ENCODE measurements at regions not wholly inside any gene's neighbourhood (a gene's known extent, or its start where the extent isn't known, plus 50 kb on each side); places are given as distances from the start of the nearest gene placed in this dataset.

DNA sequence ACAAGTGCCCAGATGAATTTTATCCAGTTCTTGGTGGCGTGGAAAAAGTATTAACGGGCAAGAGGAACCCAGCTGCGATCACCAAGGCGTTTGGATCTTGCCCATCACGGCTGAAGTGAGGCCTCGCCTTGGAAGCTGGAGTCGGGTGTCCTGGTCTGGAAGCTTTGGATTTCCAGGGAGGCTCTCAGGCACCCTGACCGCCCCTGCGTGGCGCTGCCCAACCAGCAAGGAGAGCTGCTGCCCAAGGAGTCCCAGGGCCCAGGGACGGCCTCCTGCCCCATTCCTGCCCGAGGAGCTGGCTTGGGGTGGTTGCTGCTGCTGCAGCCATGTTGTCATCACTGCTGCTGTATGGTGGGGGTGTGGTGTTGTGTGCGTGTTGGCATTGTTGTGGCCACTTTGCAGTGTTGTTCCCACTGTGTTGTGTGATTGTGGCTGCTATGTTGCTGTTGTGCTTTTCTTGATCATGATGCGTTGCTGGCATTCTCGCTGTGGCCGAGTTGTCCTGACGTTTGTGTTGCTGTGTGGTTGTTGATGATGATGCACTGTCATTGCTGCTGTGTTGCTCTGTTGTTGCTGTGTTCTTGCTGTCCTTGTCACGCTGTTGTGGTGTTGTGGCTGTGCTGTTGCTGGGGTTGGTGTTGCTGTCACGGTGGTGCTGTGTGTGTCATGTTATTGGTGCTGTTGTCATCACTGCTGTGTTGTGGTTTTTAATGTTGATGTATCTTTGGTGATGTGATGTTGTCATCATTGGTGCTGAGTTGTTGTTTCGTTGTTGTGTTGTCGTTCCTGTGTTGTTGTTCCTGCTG lies 318.8 kb downstream of the C16orf95 start:
- no peak for DNase-seq

DNA sequence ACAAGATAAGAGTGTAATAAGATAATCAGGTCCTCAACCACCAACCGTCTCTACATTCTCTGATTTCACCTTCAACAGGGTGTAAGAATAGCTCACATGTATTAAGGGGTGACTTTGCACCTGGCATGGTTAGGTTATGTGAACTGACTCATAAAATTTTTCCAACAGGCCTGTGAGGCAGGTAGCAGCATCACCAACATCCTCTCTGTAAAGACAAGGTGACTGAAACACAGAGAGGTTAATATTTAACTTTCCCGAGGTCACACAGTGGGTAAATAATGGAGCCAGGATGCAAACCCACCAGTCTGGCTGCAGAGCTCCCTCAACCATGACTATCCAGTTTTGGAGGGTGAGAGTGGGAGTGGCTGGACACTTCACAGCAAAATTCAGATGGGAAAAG lies 317.2 kb downstream of the C16orf95 start:
- no peak for DNase-seq

DNA sequence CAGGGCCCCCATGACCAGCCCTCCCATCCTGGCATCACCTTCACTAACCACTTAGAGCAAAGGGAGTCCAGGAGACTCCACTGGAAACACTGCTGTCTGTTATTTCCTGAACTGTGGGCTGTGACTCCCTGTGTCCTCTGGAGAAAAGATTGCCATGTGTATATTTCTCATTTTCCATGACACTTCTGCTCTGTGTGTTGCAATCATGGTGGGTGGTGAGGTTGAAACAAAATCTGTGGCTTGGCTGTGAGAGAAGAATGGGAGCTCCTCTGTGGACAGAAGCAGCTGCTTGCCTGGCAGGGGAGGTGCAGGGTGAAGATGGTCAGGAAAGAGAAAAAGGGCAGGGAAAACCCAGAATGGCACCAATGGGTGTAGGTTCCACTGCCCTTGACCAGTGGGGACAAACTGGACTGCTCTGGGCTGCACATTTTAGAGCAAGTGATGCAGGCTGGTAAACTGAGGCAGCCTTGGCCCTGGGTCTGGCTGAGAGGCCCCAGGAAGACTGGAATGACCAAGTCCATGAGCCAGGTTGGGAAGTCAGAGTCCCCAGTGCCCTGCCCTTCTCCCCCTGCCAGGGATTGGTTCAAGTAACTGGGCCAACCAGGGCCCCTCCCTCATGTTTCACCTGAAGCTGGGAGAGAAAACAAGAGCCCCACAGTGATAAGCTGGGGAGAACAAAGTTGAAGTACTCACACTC lies 314.3 kb downstream of the C16orf95 start:
- DNase-seq: no peak

DNA sequence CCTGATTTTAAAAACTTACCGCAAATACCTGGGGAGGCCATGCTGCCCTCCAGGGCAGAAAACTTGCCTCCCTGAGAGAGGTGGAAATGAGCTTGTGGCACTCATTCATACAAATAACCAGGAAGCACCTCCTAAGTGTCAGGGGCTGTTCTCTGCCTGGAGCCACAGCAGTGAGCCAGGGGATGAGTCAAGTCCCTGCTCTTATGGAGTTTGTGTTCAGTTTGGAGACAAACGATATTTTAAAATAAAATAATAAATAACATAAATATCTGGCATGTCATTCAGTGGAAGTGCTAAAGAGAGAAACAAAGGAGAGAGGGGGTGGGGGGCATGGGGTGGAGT lies 313.8 kb downstream of the C16orf95 start:
- no peak for DNase-seq

DNA sequence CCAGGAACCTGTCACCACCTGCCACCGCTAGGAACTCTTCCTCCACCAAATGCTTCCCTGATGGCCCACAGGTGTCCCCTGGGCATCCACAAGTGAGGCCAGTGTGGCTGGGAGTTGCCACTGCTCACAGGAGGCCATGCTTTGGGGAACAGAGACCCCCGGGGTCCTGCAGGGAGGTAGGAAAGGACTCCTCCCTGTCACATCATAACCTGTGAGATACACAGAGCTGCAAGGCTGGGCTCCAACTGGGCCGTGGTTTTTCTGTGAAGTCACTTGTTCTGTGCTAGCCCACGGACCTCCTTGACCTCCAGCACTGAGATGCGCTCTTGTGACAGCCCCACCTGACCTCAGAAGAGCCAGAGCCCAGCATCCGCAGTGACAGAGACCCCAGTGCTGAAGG lies 311.2 kb downstream of the C16orf95 start:
- DNase-seq: no peak

DNA sequence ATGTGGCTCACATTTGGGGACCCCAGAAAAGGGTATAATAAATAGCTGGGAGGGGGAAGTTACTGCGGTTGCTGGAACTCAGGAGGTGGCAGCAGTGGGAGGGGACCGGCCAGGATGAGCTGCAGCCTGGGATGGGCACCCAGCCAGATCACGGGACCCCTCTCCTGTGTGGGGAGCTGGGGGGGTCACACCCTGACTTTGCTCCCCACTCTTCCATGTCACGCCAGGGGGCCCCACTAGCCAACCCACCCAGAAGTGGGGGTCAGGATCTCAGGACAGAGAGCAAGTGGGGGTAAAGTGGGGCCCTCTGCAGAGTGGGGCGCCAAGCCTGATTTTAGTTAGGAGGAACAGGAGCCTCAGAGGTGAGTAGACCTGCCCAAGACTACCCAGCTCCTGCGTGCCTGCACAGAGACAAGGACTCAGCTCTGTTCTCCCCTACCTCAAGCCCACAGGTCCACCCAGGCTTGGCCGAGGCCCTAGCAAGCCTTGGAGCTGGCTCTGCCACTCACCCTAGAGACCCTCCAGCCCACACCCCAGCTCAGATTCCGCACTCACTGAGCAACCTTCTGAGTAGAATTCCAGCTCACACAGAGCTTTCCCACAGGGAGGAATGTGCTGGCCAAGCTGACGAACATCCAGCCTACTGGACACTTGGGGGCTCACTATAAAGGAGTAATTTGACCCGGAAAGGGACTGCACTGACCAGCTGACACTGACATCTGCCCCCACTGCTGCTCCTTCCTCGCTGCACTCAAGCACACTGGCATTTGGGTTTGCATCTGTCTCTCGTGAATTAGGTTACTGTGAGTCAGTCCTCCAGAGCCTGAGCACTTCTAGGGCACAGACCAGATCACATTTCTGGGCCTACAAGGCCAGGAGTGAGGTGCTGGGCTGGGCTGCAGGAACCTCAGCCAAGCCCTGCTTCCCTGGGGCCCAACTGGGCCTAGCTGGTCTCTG lies 310.1 kb downstream of the C16orf95 start:
- DNase-seq: no peak

DNA sequence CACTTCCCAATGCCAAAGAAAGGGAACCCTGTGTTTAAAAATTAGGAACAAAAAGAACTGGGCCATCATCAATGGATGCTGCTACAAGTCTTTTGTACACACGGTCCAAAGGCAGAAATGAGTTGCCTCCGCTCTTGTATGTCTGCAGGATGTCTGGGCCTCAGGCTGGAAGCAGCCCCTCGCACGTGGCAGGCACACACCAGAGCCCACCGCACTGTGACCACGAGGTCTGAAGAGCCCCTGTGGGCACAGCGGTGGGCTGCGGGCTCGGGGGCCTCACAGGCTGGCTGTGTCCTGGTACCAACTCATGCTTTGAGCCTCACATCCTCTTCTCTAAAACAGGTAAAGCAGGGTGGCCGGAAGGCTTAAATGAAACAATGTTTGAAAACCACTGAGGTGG lies 309.3 kb downstream of the C16orf95 start:
- DNase-seq: no peak

DNA sequence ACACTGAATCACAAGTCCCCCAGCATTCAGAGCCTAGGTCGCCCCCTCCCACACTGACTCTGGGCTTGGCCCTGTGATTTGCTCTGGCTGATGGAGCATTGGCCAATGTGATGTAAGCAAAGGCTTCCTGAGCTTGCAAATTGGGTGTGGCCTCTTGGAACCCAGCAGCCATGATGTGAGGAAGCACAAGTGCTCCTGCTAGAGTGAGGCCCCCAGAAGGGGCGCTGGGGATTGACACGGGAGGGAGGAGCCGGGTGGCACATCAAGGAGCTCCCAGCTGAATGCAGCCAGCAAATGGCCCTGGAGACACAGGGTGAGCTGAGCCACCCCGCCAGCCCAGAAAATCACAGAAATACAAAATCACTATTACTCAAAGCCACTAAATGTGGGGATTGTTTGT lies 308.5 kb downstream of the C16orf95 start:
- DNase-seq: no peak

DNA sequence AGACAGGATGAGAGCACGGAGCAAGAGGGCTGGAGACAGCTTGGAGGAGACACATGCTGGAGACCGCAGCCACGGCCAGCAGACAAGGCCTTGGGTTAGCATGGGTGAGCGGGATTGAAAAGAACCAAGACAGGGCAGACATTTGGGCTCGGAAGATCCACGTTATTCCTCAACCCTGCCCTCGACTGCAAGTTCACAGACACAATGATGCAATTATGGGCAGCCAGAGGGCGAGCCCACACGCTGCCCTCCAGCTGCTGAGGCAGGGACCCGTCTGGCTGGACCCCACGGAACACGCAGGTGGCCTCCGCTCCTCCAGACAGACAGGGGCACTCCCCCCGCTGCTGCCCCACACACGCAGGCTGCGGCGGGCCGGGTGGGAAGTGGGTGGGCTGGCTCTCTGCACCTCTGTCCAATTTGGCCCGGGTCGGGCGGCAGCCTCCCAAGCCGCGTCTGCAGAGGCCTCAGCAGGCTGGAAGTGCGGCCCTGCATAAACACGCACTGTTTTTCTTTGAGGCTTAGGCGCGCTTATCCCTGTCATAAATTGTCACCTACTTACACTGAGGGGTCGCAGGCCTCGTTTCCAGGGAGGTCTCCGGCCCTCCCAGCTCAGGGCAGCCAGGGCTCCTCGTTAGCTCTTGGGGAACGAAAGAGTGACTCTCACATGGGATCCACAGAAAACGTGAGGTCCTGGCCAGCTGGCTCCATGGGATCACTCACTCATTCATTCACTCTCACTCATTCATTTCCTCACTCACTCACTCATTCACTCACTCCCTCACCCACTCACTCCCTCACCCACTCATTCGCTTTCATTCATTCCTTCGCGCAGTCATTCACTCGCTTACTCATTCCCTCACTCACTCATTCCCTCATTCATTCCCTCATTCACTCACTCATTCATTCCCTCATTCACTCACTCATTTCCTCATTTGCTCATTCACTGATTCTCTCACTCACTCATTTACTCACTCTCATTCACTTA lies 303.9 kb downstream of the C16orf95 start:
- DNase-seq: no peak

DNA sequence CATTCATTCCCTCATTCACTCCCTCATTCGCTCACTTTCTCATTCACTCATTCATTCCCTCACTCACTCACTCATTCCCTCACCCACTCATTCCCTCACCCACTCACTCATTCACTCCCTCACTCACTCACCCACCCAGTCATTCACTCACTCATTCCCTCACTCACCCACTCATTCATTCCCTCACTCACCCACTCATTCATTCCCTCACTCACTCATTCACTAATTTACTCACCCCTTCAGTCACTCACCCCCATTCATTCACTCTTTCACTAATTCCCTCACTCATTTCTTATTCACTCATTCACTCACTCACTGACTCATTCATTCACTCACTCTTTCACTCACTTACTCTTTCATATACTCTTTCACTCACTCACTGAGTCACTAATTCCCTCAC lies 303.1 kb downstream of the C16orf95 start:
- DNase-seq: no peak

DNA sequence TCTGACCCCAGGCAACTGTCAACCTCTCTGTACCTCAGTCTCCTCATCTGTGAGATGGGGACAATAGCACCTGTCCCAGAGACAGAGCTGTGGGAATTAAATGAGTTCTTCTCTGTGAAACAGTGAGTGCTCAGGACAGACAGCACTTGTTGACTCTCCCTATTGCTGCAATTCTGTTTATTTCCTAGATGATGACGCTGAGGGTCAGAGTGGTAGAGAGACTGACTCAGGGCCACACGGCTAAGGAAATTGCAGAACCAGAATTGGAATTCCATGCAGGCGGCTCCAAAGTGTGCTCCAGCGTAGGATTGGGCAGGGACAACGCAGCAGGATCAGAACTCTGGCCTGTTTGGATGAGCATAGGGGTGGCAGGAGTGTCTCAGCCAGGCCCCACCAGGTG lies 302.2 kb downstream of the C16orf95 start:
- DNase-seq: no peak

DNA sequence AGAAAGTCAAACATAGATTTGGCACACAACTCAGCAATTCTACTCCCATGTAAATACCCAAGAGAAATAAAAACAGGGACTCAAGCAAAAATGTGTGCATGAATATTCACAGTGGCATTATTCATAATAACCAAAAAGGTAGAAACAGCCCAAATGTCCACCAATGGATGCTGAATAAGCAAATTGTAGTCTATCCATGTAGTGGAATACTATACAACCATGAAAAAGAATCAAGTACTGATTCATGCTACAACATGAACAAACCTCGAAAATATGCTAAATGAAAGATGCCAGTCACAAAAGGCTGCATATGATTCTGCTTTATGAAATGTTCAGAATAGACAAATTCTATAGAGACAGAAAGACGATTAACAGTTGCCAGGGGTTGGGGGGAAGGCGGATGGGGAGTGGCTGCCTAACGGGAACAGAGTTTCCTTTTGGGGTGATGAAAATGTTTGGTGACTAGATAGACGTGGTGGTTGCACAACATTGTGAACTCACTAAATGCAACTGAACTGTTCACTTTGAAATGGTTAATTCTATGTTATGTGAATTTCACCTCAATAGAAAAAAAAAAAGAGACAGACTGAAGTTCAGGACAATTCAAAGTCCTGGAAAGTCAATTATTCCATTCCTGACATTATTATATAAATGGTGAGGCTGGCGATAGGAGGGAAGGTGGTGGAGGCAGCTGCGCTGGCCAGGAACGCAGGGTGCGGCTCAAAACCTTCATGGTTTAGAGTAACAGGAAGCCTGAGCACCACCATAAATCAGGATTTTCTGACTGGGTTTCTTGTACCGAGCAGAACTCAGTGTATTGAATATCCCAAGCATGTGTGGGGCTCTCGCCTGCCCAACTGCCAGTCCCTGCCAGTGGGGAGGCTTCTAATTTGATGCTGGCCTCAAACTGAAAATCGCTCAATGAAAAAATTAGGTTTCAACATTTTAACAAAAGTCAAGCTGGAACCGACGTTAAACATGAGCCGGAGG lies 300.9 kb downstream of the C16orf95 start:
- no peak for DNase-seq

DNA sequence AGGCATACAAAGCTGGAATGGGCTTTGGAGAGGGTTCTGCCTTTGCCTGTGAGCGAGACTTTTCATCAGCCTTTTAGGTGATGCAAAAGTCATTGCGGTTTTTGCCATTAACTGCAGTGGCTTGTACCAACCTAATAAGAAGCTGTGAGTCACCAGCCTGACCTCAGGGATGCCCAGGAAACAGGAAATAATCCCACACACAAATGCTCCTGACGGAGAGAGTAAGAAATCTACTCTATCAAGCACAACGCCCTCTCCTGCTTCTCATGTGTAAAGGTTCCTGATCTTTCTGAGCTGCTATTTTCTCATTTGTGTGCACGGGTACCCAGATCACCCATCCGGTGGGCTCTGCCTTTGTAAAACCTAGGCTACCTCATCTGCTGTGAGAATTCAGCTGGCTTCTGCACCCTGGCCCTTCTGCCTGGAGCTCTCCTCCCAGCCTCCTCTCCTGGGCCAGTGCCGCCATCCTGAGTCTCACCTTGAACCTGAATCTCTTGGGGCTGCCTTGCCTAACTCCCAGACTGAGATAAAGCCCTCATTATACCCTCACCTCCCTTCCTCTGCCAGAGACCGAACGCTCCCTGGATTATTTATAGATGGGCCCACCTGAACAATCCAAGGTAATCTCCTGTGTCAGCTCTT lies 299.7 kb downstream of the C16orf95 start:
- no peak for DNase-seq

DNA sequence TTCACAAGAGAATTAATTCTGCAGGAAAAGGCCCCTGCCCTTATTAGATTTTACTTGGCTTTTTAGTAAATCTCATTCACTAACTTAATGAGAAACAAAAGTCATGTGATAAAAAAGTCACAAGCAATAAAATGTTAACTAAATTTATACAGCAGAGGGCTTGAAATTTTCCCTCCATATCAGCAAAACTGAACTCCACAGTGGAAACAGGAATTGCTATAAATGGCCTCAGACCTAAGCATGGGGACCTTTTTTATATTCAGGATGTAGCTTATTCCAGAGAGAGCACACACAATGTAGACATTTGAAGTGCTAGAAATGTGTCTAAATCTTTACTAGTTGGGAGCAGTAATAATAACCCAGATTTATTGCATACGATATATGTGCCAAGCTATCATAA lies 291.5 kb downstream of the C16orf95 start:
- DNase-seq: no peak

DNA sequence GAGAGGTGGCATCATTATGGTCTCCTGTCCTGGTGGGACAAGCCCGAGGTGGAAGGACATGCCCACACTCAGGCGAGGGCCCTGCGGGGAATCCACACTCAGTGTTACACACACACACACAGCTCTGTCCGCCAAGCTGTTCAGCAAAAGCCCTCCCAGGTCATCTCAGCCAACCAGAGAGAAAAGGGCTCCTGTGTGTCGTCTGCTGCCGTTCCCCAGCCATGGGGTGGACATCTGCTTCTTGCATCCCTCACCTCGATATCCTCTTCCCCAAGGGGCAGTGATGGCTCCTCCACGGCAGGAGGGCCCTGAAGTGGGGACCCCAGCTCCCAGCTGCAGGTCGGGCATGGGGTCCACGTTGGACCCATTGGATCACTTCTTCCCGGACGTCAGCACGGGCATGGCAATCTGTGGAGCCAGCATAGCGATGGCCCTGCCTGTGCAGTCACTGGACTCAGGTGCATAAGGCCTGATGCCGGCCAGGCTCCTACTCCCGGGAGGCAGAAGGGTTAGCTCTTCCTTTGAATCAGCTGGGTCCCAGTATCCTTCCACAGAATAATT lies 290.1 kb downstream of the C16orf95 start:
- DNase-seq: no peak

DNA sequence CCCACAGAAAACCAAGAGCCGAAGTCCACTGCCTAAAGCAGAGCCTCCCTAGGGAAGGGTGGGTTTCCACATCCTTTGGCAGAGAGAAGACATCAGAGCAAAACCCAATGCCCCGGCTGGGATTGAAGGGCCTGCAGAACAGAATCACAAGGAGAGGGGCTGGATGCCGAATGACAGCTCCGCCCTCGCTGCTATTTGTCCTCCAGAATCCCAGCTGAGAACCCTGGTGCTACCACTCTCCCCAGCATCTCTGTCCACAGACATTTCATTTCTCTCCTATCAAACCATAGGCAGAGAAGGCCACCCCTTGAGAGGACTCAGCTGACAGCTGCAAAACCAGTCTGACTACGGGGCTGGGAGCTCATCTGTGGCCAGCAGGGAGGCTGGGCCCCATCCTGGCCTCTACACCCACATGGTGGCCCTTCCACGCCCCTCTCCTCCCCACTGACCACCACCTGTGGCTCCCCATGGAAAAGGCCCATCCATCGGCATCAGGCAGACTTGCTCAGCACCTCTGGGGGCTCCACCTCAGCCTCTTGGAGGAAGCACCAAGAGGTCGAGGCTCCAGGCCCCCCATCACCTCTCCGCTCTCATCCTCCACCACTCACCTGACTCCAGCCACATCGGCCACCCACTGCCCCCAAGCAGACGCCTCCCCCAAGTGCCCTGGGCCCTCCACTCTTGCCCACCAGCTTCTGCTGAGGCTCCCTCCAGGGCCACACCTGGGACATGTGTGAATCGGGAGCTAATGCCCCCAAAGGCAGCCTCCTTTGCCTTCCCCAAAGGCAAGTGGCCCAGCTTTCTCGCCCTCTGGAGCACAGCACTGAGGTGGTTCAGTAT lies 288.5 kb downstream of the C16orf95 start:
- DNase-seq: no peak

DNA sequence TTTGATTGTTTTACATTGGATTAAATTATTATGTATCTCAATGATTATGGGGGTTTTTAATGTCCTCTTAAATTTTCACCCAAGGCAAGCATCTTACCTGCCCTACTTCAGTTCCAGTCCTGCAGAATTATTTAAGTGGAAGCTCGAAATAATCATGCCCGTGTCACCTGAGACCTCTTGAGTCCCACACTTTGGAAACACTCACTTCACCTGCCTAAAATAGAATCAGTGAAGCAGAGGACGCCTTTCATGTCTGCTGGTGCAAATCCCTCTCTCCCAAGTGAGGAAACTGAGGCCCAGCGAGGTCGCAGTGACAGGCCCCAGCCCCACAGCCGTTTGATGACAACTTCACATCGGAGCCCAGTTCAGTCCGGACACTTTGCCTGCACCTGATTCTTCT lies 284.6 kb downstream of the C16orf95 start:
- no peak for DNase-seq

DNA sequence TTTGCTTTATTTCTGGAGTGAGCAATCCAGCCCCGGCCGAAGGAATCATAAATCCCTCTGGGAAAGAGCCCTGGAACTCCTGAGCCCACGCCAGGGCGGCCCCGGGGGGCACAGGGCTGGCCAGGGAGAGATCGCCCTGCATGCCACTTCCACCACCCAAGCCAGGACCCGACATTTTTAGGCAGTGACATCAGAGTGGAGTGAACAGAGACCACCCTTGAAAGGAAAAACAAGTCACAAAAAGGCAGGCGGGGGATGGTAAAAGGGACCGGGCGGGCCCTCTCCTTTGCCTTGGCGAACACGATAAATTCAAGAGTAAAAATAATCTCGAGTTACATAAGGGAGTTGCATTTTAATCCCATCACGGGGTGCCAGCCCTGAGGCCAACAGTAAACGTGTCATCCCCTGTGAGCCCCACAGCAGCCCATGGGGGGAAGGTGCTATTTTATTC lies 284.1 kb downstream of the C16orf95 start:
- no peak for DNase-seq

All from renal pelvis (tissue), 1 donor.